ENCODE measurements at regions not wholly inside any gene's neighbourhood (a gene's known extent, or its start where the extent isn't known, plus 50 kb on each side); places are given as distances from the start of the nearest gene placed in this dataset.

DNA sequence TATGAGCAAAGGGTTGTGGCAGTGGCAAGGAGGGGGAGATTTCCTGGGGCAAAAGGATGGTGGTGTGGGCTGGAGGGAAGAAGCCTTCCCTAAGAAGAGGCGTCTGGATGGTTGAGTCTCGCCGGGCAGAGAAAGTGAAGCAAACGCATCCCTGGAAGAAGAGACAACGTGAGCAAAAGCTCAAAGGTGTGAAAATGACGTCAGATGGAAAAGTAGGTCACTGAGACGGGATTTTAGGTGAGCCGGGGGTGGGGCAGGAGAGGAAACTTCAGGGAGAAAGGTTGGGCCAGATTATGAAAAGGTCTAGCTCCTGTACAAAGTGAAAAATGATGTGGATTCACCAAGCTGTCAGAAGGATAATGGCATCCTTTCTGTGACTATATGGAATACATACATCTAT, 95.3 kb upstream of the KCNE2 start:
- no peak overlapping the region for H3K27ac ChIP-seq
- in situ Hi-C loops (cut with MboI; ENCODE audit: low sequenced_read_pairs in 4 of 4), result no loop called here
- intact Hi-C loops (cut with DNase I; ENCODE audit: low total_unique reads), result no loop called here
- H3K9me3 ChIP-seq, result no peaks in the 10 kb centered on the region
- no peak for TF ChIP-seq POLR2A (IDR thresholded peaks at IDR 0.05)
- TF ChIP-seq, protein P1, sequence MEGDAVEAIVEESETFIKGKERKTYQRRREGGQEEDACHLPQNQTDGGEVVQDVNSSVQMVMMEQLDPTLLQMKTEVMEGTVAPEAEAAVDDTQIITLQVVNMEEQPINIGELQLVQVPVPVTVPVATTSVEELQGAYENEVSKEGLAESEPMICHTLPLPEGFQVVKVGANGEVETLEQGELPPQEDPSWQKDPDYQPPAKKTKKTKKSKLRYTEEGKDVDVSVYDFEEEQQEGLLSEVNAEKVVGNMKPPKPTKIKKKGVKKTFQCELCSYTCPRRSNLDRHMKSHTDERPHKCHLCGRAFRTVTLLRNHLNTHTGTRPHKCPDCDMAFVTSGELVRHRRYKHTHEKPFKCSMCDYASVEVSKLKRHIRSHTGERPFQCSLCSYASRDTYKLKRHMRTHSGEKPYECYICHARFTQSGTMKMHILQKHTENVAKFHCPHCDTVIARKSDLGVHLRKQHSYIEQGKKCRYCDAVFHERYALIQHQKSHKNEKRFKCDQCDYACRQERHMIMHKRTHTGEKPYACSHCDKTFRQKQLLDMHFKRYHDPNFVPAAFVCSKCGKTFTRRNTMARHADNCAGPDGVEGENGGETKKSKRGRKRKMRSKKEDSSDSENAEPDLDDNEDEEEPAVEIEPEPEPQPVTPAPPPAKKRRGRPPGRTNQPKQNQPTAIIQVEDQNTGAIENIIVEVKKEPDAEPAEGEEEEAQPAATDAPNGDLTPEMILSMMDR (IDR thresholded peaks at IDR 0.05 in 4 of 5, conservative IDR thresholded peaks at IDR 0.05 in 1 of 5), result no peak
- DNase-seq (no peak), ATAC-seq (no peak)
- H3K27me3 ChIP-seq, result no peaks in the 10 kb centered on the region
- no peaks in the 10 kb centered on the region for H3K36me3 ChIP-seq
- H3K4me1 ChIP-seq, result peaks cover 0 to 7% of the 10 kb centered on the region in 2 donors
- H3K4me3 ChIP-seq, result no peak overlapping the region

DNA sequence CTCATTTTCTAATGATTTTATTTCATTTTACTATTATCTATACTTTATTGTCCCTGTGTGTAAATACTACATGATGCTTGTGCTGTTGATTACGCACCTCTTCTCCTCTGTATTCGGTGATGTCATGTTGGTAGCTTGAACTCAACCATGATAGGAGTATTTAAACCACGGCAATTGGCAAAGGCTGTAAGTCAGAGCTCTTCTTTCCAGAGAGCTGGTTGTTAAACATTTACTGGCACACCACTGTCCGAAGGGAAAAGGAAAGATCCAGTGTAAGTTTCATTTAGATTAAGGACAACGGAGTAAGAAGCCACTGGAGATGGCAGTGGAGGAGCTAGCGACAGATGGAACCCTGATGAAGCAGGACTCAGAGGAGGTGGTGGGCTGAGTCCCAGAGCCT, 93.4 kb upstream of the KCNE2 start:
- no peak for ATAC-seq
- H3K27me3 ChIP-seq, result no peaks in the 10 kb centered on the region
- peaks cover 0 to 7% of the 10 kb centered on the region in 2 donors for H3K4me1 ChIP-seq
- H3K36me3 ChIP-seq, result no peaks in the 10 kb centered on the region
- H3K9me3 ChIP-seq, result no peaks in the 10 kb centered on the region
- intact Hi-C loops (cut with DNase I; ENCODE audit: low total_unique reads) (no loop called here), in situ Hi-C loops (cut with MboI; ENCODE audit: low sequenced_read_pairs in 4 of 4) (no loop called here)
- H3K27ac ChIP-seq, result no peak overlapping the region
- no peak overlapping the region for H3K4me3 ChIP-seq
- TF ChIP-seq, protein P1 (IDR thresholded peaks at IDR 0.05 in 4 of 5, conservative IDR thresholded peaks at IDR 0.05 in 1 of 5), result no peak
- TF ChIP-seq POLR2A (IDR thresholded peaks at IDR 0.05), result no peak
- no peak for DNase-seq

DNA sequence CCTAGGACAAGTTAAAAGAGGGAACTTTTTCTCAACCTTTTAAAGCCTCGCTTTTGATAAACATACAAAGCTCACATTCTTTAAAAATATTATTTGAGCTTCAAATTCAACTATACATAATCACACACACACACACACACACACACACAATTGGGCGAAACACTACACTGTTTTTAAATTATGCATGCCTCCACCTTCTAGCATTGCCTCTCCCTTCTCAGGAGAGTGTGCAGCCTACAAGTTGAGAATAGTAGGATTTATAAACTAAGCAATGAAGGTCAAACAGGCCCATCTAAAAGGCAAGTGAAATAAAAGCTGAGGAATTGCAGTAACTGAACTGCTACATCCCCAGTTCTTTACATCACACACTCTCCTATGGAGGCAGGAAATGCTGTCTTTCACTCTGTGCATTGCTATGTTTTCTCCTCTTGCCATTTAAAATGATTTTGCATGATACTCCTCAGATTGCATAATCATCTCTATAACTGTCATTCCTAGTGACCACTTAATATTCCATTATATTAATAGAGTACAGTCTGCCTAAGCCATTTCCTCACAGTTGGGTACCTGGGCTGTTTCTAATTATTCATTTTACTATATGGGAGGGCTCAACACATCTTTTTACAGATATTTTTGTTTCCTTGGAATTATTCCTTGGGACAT, 92.5 kb upstream of the KCNE2 start:
- Histone ChIP-seq H3K4me3 (no peak overlapping the region), H3K27me3 (no peaks in the 10 kb centered on the region), H3K27ac (no peak overlapping the region), H3K36me3 (no peaks in the 10 kb centered on the region), H3K4me1 (peaks cover 0 to 4% of the 10 kb centered on the region in 2 donors), H3K9me3 (no peaks in the 10 kb centered on the region)
- ATAC-seq, result no peak
- in situ Hi-C loops (cut with MboI; ENCODE audit: low sequenced_read_pairs in 4 of 4), result no loop called here
- intact Hi-C loops (cut with DNase I; ENCODE audit: low total_unique reads), result no loop called here
- no peak for TF ChIP-seq POLR2A (IDR thresholded peaks at IDR 0.05)
- TF ChIP-seq, protein P1 (IDR thresholded peaks at IDR 0.05 in 4 of 5, conservative IDR thresholded peaks at IDR 0.05 in 1 of 5), result no peak
- DNase-seq, result no peak

DNA sequence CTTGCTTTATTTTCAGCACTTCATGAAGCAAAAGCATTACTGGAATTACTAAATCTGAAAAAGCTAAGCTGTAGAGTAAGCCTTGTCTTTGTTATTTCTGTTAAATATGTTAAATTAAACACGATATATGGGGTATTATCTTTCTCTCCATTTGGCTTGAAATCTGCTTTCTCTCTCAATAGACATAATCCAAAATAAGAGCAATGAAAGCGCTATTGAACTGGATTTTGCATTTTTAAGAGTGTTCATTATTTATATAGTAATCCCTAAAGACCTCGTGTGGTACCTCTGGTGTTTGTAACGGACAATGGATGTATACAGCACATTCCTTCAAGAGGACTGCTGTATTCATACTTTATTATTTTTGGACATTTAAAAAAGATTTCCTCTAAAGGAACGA, 91.5 kb upstream of the KCNE2 start:
- intact Hi-C loops (cut with DNase I; ENCODE audit: low total_unique reads) (no loop called here), in situ Hi-C loops (cut with MboI; ENCODE audit: low sequenced_read_pairs in 4 of 4) (no loop called here)
- H3K36me3 ChIP-seq, result no peaks in the 10 kb centered on the region
- no peaks in the 10 kb centered on the region for H3K9me3 ChIP-seq
- ATAC-seq (no peak), DNase-seq (no peak)
- H3K27me3 ChIP-seq, result no peaks in the 10 kb centered on the region
- no peak overlapping the region for H3K4me3 ChIP-seq
- no peak for TF ChIP-seq POLR2A (IDR thresholded peaks at IDR 0.05)
- TF ChIP-seq, protein P1 (IDR thresholded peaks at IDR 0.05 in 4 of 5, conservative IDR thresholded peaks at IDR 0.05 in 1 of 5), result no peak
- no peak overlapping the region for H3K27ac ChIP-seq
- H3K4me1 ChIP-seq, result no peaks in the 10 kb centered on the region

DNA sequence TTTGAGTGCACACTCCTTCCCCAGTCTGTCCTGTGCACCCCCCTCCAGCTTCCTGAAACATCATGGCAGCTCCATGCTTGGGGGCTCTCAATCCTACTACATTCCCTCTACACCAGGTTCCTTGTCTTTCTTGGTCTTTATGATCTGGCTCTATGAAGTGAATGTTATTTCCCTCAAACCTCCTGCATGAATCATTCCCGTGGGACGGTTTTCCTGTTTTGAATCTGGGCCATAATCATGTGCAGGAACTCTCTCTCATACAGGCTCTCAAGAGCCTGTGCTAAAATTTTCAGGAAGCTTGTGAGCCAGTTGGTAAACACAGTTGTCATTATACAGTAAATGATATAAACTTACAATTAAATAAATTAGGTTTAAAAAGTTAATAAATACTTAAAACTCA, 89.8 kb upstream of the KCNE2 start:
- H3K36me3 ChIP-seq, result no peaks in the 10 kb centered on the region
- H3K27ac ChIP-seq, result no peak overlapping the region
- ATAC-seq (no peak), DNase-seq (no peak)
- H3K9me3 ChIP-seq, result no peaks in the 10 kb centered on the region
- no peaks in the 10 kb centered on the region for H3K4me1 ChIP-seq
- in situ Hi-C loops (cut with MboI; ENCODE audit: low sequenced_read_pairs in 4 of 4) (no loop called here), intact Hi-C loops (cut with DNase I; ENCODE audit: low total_unique reads) (no loop called here)
- H3K4me3 ChIP-seq, result no peak overlapping the region
- no peaks in the 10 kb centered on the region for H3K27me3 ChIP-seq
- TF ChIP-seq, protein P1 (IDR thresholded peaks at IDR 0.05 in 4 of 5, conservative IDR thresholded peaks at IDR 0.05 in 1 of 5), result no peak
- TF ChIP-seq POLR2A (IDR thresholded peaks at IDR 0.05), result no peak

Measured in gastrocnemius medialis (tissue), 4 donors.